ENCODE measurements at regions not wholly inside any gene's neighbourhood (a gene's known extent, or its start where the extent isn't known, plus 50 kb on each side); places are given as distances from the start of the nearest gene placed in this dataset.

GRCh38 chr4:14837860-14838259 lies 164.4 kb upstream of the CPEB2 start:
- TF ChIP-seq RXRA (IDR thresholded peaks at IDR 0.05; ENCODE audit: borderline replicate concordance, low read depth) (no peak), POLR2AphosphoS5 (IDR thresholded peaks at IDR 0.05; ENCODE audit: low read depth, low read length) (no peak), EZH2phosphoT487 (IDR thresholded peaks at IDR 0.05; ENCODE audit: borderline replicate concordance, low read depth) (no peak), YY1 (IDR thresholded peaks at IDR 0.05; ENCODE audit: low read depth) (no peak), REST (IDR thresholded peaks at IDR 0.05; ENCODE audit: low read depth, low read length) (no peak), CHD2 (IDR thresholded peaks at IDR 0.05; ENCODE audit: low read length, partially characterized antibody) (no peak), CTCF (IDR thresholded peaks at IDR 0.05) (no peak)

All from SK-N-SH (cell line).